ENCODE measurements at regions not wholly inside any gene's neighbourhood (a gene's known extent, or its start where the extent isn't known, plus 50 kb on each side); places are given as distances from the start of the nearest gene placed in this dataset.

DNA sequence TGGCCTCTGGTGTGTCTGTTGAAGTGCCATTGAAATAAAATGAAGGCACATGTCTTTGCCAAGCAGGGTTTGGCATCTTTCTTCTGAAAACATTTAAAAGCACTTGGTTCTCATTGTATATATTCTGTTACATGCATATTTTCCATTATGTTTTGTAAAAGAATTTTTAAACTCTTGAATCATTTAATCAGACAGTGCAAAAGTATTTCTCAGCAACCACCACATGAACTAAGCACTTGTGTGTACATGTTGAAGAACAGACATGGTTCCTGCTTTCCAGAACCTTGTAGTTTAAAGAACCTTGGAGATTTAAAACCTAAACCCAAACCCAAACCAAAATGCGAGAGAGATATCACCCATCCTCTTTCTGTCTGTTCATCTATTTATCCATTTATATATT lies 220.3 kb upstream of the GIMD1 start:
- no peak overlapping the region for H3K4me3 Mint-ChIP-seq
- no peaks in the 10 kb centered on the region for H3K36me3 Mint-ChIP-seq (ENCODE audit: low read depth)
- peaks cover 6% of the 10 kb centered on the region; the same call in 2 of the 3 replicates for H3K4me1 Mint-ChIP-seq

DNA sequence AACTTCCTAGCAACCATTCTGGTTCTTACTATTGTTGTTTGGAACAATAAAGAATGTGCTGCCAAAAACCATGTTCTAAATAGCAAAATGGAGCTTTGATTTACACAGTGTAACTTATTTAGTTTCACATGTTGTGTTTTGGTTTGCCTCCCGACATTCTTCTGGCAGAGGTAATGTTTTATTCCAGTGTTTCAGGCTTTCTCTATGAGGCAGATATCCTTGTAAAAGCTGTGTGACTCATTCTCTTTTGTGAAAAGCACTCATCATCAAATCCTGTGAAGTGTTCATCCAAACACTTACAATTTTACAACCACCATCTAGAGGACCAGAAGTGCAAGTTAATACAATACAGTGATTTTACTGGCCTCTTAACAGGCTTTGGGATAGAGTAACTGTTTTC lies 219.0 kb upstream of the GIMD1 start:
- Mint-ChIP-seq H3K27me3 (ENCODE audit: insufficient read depth, low read depth, poor library complexity) (peaks cover 2% of the 10 kb centered on the region), H3K4me1 (peaks cover 10% of the 10 kb centered on the region), H3K4me3 (no peak overlapping the region), H3K36me3 (ENCODE audit: low read depth) (no peaks in the 10 kb centered on the region), H3K27ac (no peak overlapping the region), H3K9me3 (no peaks in the 10 kb centered on the region)
- Histone ChIP-seq H2AFZ (no peak overlapping the region), H3F3A (replicated peaks; ENCODE audit: low read depth) (no peaks in the 10 kb centered on the region), H4K20me1 (replicated peaks; ENCODE audit: insufficient read depth) (no peaks in the 10 kb centered on the region), H3K27me3 (ENCODE audit: insufficient read depth) (no peaks in the 10 kb centered on the region), H3K36me3 (ENCODE audit: insufficient read depth) (no peaks in the 10 kb centered on the region), H3K4me2 (no peak overlapping the region), H3K4me3 (no peak overlapping the region), H3K9me2 (ENCODE audit: insufficient read depth) (no peaks in the 10 kb centered on the region), H3K27ac (ENCODE audit: low read depth) (no peak overlapping the region), H3K79me2 (replicated peaks; ENCODE audit: insufficient read depth) (no peaks in the 10 kb centered on the region), H3K4me1 (ENCODE audit: insufficient read depth) (0 out of 2 replicates have a peak, but pooled peaks cover 3% of the 10 kb centered on the region)
- DNase-seq (ENCODE audit: low spot score) (no peak), ATAC-seq (no peak)
- TF ChIP-seq, protein P1, sequence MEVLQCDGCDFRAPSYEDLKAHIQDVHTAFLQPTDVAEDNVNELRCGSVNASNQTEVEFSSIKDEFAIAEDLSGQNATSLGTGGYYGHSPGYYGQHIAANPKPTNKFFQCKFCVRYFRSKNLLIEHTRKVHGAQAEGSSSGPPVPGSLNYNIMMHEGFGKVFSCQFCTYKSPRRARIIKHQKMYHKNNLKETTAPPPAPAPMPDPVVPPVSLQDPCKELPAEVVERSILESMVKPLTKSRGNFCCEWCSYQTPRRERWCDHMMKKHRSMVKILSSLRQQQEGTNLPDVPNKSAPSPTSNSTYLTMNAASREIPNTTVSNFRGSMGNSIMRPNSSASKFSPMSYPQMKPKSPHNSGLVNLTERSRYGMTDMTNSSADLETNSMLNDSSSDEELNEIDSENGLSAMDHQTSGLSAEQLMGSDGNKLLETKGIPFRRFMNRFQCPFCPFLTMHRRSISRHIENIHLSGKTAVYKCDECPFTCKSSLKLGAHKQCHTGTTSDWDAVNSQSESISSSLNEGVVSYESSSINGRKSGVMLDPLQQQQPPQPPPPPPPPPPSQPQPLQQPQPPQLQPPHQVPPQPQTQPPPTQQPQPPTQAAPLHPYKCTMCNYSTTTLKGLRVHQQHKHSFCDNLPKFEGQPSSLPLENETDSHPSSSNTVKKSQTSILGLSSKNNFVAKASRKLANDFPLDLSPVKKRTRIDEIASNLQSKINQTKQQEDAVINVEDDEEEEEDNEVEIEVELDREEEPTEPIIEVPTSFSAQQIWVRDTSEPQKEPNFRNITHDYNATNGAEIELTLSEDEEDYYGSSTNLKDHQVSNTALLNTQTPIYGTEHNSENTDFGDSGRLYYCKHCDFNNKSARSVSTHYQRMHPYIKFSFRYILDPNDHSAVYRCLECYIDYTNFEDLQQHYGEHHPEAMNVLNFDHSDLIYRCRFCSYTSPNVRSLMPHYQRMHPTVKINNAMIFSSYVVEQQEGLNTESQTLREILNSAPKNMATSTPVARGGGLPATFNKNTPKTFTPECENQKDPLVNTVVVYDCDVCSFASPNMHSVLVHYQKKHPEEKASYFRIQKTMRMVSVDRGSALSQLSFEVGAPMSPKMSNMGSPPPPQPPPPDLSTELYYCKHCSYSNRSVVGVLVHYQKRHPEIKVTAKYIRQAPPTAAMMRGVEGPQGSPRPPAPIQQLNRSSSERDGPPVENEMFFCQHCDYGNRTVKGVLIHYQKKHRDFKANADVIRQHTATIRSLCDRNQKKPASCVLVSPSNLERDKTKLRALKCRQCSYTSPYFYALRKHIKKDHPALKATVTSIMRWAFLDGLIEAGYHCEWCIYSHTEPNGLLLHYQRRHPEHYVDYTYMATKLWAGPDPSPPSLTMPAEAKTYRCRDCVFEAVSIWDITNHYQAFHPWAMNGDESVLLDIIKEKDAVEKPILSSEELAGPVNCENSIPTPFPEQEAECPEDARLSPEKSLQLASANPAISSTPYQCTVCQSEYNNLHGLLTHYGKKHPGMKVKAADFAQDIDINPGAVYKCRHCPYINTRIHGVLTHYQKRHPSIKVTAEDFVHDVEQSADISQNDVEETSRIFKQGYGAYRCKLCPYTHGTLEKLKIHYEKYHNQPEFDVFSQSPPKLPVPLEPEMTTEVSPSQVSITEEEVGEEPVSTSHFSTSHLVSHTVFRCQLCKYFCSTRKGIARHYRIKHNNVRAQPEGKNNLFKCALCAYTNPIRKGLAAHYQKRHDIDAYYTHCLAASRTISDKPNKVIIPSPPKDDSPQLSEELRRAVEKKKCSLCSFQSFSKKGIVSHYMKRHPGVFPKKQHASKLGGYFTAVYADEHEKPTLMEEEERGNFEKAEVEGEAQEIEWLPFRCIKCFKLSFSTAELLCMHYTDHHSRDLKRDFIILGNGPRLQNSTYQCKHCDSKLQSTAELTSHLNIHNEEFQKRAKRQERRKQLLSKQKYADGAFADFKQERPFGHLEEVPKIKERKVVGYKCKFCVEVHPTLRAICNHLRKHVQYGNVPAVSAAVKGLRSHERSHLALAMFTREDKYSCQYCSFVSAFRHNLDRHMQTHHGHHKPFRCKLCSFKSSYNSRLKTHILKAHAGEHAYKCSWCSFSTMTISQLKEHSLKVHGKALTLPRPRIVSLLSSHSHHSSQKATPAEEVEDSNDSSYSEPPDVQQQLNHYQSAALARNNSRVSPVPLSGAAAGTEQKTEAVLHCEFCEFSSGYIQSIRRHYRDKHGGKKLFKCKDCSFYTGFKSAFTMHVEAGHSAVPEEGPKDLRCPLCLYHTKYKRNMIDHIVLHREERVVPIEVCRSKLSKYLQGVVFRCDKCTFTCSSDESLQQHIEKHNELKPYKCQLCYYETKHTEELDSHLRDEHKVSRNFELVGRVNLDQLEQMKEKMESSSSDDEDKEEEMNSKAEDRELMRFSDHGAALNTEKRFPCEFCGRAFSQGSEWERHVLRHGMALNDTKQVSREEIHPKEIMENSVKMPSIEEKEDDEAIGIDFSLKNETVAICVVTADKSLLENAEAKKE (CRISPR knock-in tag; IDR thresholded peaks at IDR 0.05) = no peak

More for the DNA sequence above, 220.3 kb upstream of the GIMD1 start:
- no peak overlapping the region for H3K27ac ChIP-seq (ENCODE audit: low read depth)
- no peak for ATAC-seq
- TF ChIP-seq ZNF331 (CRISPR knock-in tag; IDR thresholded peaks at IDR 0.05; ENCODE audit: low read depth) = no peak
- TF ChIP-seq, protein P2, sequence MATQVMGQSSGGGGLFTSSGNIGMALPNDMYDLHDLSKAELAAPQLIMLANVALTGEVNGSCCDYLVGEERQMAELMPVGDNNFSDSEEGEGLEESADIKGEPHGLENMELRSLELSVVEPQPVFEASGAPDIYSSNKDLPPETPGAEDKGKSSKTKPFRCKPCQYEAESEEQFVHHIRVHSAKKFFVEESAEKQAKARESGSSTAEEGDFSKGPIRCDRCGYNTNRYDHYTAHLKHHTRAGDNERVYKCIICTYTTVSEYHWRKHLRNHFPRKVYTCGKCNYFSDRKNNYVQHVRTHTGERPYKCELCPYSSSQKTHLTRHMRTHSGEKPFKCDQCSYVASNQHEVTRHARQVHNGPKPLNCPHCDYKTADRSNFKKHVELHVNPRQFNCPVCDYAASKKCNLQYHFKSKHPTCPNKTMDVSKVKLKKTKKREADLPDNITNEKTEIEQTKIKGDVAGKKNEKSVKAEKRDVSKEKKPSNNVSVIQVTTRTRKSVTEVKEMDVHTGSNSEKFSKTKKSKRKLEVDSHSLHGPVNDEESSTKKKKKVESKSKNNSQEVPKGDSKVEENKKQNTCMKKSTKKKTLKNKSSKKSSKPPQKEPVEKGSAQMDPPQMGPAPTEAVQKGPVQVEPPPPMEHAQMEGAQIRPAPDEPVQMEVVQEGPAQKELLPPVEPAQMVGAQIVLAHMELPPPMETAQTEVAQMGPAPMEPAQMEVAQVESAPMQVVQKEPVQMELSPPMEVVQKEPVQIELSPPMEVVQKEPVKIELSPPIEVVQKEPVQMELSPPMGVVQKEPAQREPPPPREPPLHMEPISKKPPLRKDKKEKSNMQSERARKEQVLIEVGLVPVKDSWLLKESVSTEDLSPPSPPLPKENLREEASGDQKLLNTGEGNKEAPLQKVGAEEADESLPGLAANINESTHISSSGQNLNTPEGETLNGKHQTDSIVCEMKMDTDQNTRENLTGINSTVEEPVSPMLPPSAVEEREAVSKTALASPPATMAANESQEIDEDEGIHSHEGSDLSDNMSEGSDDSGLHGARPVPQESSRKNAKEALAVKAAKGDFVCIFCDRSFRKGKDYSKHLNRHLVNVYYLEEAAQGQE (IDR thresholded peaks at IDR 0.05; ENCODE audit: unreplicated experiment) = no peak
- TF ChIP-seq, protein P3, sequence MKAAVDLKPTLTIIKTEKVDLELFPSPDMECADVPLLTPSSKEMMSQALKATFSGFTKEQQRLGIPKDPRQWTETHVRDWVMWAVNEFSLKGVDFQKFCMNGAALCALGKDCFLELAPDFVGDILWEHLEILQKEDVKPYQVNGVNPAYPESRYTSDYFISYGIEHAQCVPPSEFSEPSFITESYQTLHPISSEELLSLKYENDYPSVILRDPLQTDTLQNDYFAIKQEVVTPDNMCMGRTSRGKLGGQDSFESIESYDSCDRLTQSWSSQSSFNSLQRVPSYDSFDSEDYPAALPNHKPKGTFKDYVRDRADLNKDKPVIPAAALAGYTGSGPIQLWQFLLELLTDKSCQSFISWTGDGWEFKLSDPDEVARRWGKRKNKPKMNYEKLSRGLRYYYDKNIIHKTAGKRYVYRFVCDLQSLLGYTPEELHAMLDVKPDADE (IDR thresholded peaks at IDR 0.05) = no peak
- TF ChIP-seq EZH2 (IDR thresholded peaks at IDR 0.05; ENCODE audit: low read depth, unreplicated experiment) = no peak
- TF ChIP-seq JUNB (IDR thresholded peaks at IDR 0.05; ENCODE audit: unreplicated experiment) = no peak
- TF ChIP-seq, protein P4, sequence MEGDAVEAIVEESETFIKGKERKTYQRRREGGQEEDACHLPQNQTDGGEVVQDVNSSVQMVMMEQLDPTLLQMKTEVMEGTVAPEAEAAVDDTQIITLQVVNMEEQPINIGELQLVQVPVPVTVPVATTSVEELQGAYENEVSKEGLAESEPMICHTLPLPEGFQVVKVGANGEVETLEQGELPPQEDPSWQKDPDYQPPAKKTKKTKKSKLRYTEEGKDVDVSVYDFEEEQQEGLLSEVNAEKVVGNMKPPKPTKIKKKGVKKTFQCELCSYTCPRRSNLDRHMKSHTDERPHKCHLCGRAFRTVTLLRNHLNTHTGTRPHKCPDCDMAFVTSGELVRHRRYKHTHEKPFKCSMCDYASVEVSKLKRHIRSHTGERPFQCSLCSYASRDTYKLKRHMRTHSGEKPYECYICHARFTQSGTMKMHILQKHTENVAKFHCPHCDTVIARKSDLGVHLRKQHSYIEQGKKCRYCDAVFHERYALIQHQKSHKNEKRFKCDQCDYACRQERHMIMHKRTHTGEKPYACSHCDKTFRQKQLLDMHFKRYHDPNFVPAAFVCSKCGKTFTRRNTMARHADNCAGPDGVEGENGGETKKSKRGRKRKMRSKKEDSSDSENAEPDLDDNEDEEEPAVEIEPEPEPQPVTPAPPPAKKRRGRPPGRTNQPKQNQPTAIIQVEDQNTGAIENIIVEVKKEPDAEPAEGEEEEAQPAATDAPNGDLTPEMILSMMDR (conservative IDR thresholded peaks at IDR 0.05; ENCODE audit: low read depth in 2 of 2) = no peak
- no peak for TF ChIP-seq NANOG (IDR thresholded peaks at IDR 0.05; ENCODE audit: borderline replicate concordance)
- no peaks in the 10 kb centered on the region for H3K4me1 ChIP-seq (ENCODE audit: insufficient read depth)
- H3K27me3 Mint-ChIP-seq (ENCODE audit: insufficient read depth, low read depth, poor library complexity) = no peaks in the 10 kb centered on the region
- no peaks in the 10 kb centered on the region for H3K79me2 ChIP-seq (replicated peaks; ENCODE audit: insufficient read depth)
- no peaks in the 10 kb centered on the region for H3K36me3 ChIP-seq (ENCODE audit: insufficient read depth)
- no peaks in the 10 kb centered on the region for H4K20me1 ChIP-seq (replicated peaks; ENCODE audit: insufficient read depth)
- no peak overlapping the region for H2AFZ ChIP-seq
- H3K9me2 ChIP-seq (ENCODE audit: insufficient read depth) = no peaks in the 10 kb centered on the region
- H3K4me2 ChIP-seq = no peak overlapping the region
- DNase-seq (ENCODE audit: low spot score) = no peak
- no peaks in the 10 kb centered on the region for H3K27me3 ChIP-seq (ENCODE audit: insufficient read depth)
- H3K4me3 ChIP-seq = no peak overlapping the region
- H3K27ac Mint-ChIP-seq = no peak overlapping the region
- no peaks in the 10 kb centered on the region for H3F3A ChIP-seq (replicated peaks; ENCODE audit: low read depth)
- no peaks in the 10 kb centered on the region for H3K9me3 Mint-ChIP-seq

Measured in GM23338 (cell line).